ENCODE measurements at regions not wholly inside any gene's neighbourhood (a gene's known extent, or its start where the extent isn't known, plus 50 kb on each side); places are given as distances from the start of the nearest gene placed in this dataset.
A peak's percentile ranks its signal among the peaks of the same experiment; 100 is the strongest.
"Not testable (repeated sequence)": the region's sequence is repeated elsewhere in the genome, so short reads cannot be mapped to it uniquely, and the experiment has no call there.

DNA sequence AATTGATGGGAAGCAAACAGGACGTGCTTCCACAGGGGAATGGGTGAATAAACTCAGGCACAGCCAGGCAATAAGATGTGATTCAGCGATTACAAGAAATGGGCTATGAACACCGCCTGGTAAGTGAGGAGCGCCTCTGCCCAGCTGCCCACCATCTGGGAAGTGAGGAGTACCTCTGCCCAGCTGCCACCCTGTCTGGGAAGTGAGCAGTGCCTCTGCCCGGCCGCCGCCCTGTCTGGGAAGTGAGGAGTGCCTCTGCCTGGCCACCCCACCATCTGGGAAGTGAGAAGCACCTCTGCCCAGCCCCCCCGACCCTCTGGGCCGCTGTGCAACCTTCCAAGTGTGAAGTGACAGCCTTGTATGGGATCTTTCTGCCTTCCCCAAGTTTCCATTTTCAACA is 73.2 kb upstream of the PRR5 start:
- DNase-seq (ENCODE audit: low read depth in 2 of 2), result no peak

DNA sequence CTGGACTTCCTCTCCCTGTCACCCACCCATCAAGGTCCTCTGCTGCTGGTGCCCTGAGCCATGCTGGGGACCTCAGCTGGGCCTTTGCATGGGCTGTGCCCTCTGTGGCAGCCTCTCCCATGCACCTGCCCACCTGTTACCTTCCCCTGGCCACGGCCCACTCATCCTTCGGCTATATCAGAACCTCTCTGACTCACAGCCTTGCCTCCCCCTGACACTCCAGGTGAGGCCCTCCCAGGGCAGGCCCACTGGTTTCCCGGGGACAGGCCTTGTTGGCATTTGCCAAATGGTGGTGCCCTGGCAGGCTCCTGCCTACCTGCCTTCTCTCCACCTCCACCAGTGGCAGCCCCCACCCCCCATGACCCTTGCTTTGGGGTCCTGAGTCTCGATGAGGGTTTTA is 73.7 kb upstream of the PRR5 start:
- DNase-seq (ENCODE audit: low read depth in 2 of 2), result no peak

DNA sequence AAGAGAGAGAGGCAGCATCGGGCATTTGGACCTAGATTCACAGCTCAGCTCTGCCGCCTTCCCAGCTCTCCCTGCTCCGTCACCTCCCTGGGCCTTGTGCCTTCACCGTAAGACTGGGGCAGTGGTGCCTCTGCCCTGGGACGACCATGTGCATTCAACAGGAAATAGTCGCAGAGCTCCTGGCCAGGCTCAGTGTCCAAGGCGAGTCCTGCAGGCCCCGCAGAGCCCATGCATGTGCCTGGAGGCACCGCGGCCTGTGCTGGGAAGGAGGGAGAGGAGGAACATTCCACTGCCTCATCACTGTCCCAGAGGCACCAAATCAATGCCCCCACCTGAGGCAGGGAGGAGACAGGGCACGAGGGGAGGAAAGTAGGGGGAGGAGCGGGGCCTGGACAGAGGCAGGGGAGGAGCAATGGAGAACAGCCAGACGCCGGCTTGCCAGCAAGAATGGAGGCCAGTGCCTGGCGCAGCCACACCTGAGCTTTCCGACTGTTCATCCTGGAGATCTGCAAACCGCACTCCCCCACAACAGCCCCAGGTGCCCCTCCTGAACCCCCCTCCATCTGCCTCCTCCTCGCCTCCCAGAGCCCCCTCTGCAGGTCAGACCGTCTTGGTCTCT is 74.4 kb upstream of the PRR5 start:
- DNase-seq (ENCODE audit: low read depth in 2 of 2), result no peak

DNA sequence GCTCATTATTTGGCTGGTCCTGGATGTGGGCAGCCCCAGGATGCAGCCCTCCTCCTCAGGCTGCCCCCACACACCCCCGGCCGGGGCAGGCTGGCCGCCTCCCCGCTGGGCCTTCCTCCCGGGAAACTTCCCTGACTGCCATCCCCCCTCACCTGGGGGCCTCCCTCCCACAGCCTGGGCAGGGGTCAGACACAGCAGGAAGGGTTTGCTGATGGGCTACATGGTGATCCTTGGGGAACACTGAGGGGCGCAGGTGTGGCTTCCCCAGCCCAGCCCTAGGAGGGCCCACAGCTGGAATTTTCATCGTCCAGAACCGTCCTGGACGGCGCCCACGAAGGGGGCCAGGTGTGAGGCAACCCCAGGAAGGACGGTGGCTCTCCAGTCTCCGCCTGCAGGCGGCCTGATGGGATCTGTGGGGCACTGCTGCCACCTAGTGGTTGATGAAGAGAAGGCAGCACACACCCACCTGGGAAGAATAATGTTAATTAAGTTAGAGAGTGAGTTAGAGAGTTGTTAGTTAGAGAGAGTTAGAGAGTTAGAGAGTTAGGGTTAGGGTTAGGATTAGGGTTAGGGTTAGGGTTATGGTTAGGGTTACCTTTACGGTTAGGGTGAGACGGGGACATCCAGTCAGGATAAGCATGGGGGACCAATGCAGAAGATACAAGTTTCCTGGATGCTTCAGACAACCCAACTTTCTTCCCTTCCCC is 75.9 kb upstream of the PRR5 start:
- peak; percentile 53 to 56 for DNase-seq (ENCODE audit: low read depth in 2 of 2)

DNA sequence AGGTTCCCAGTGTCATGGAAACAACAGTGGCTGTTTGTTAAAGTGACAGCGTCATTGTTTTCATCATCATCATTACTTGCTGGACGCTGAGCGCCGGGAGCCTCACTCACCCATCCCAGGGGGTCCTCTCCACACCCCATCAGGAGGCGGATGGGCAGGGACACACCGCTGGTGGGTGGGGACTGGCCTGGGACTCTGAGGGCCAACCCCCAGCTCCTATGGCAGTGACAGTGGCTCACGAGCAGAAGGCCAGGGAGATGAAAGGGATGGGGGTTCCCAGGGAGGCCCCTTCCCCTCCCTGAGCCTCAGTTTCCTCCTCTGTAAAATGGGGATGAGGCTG is 76.6 kb upstream of the PRR5 start:
- DNase-seq (ENCODE audit: low read depth in 2 of 2), result no peak

DNA sequence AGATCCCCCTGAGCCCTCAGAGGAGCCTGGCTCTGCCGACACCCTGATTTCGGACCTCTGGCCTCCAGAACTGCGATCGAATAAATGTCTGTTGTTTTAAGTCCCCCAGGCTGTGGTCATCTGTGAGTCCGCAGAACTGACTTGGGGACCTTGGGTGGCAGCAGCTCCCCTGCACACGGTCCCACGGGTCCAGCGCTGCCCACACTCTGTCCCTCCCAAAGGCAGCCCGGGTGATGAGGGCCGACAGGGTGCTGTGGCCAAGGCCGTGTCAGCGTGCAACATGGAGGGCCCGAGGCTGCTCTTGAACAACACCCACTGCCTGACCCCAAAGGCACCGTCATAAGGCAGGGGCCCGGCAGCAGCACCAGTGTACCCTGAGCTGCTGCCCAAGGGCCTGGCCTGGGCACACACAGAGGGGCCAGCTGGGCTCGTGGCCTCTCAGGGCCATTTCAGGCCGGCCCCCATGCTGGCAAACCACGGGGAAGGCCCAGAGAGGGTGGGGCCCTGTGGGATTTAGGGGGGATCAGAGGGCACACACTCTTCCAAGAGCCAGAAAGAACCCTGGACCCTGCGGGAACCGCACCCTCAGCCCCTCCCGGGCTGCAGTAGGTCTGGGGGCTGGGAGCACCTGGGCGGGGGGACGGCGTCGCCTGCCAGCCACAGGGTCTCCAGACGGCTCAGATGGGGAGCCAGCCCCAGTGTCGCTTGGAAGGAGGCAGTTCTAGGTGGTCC is 77.1 kb upstream of the PRR5 start:
- DNase-seq (ENCODE audit: low read depth in 2 of 2), result no peak

DNA sequence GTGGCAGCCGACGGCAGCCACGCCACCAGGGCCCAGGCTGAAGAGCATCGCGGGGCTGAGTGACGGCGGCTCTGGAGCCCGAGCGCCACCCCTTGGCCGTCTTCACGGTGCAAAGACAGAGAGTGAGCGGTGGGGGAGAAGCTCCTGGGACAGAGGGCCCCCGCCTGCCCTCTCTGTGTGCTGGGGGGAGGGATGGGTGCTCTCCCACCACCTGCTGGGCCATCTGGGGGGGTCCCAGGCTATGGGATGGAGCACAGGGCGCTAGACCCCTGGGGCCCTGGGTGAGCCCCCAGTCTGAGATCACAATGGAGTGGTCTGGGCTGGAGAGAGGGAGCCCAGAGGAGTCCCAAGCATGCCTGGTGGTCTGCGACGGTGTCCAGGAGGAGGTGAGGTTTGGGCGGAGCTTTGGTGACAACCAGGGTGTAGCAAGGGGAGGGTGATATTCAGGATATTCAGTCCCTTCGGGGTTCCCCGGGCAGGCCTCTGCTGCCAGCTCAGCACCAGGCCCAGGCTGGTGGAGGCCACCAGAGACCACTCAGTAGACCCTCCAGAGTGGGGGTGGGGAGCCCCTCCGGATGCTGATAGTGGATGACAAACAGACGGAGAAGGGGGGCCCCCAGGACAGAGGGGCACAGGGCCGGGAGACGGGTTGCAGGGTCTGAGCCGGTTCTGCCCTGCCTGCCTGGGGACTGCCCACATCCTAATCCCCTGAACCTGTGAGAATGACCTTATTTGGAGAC is 78.1 kb upstream of the PRR5 start:
- DNase-seq (ENCODE audit: low read depth in 2 of 2), result no peak

DNA sequence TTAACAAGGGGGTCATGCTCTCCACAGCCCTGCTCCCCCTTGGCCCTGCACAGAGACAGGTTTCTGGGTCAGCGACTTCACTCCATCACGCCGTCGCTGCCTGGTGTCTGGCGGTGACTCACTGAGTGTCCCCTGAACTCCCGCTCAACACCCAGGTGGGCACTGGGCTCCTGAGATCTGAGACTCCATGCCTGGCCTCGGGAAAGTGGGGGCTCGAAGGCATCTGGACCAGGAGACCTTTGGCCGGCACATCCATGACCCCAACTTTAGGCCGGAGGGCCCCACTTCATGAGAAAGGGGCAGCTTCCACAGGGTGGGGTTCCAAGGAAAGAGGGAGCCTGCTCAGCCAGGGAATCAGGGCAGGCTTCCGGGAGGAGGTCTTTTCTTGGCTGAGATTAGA is 79.3 kb upstream of the PRR5 start:
- DNase-seq (ENCODE audit: low read depth in 2 of 2), result no peak

DNA sequence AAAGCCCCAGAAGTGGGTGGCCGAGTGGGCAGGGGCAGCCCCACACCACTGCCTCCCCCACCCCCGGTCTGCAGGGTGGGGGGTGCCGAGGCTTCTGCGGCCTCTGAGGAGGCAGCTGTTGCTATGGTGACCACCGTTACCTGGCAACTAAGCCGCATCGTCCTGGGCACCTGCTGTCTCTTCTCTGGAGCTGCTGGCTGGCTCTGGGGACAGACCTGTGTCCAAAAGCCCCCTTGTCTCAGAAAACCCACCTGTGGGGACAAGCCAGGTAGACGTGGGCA is 79.9 kb upstream of the PRR5 start:
- DNase-seq (ENCODE audit: low read depth in 2 of 2), result no peak

DNA sequence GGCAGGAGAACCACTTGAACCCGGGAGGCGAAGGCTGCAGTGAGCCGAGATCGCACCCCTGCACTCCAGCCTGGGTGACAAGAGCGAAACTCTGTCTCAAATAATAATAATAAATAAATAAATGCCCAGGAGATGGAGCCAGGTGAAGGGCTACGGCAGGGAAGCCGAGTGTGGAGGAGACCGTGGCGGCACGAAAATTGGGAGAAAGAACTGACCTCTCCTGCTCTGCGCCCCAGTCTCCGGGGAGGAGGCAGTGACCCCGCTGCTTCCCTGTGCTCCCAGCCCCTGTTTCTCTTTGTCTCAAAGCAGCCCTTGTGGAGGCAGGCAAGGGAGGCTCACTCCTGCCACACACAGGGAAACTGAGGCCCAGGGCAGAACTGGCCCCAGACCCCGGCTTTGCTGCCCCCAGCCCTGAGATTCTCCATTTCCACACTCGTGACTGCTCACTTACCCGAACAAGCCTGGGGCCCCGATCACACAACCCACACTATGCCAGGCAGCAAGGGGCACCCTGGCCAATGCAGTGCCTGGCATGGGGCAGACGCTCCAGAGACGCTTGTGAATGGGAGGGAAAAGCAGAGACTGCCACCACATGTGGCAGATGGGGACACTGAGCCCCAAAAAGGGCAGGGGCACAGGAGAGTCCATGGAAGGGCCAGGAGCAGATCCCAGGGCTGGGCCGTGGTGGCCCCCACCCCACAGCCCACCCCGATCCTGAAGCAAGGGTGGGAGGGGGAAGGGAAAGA is 80.4 kb upstream of the PRR5 start:
- DNase-seq (ENCODE audit: low read depth in 2 of 2), result no peak

DNA sequence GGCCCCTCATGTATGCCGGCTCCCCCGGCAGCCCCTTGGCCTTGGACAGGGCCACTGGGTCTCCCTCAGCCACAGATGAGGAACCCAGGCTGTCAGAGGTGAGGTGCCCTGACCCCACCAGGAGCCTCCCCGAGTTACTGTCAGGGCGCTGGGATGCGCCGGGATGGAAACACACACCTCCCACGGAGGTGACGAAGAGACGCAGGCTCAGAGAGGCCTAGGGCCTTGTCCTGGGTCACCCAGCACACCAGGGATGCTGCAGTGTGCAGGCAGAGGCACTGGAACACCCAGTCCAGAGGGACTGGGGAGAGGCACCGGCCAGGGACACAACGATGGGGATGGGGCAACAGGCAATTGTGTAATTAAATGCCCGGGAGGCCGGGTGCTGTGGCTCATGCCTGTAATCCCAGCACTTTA is 81.2 kb upstream of the PRR5 start:
- DNase-seq (ENCODE audit: low read depth in 2 of 2), result no peak

DNA sequence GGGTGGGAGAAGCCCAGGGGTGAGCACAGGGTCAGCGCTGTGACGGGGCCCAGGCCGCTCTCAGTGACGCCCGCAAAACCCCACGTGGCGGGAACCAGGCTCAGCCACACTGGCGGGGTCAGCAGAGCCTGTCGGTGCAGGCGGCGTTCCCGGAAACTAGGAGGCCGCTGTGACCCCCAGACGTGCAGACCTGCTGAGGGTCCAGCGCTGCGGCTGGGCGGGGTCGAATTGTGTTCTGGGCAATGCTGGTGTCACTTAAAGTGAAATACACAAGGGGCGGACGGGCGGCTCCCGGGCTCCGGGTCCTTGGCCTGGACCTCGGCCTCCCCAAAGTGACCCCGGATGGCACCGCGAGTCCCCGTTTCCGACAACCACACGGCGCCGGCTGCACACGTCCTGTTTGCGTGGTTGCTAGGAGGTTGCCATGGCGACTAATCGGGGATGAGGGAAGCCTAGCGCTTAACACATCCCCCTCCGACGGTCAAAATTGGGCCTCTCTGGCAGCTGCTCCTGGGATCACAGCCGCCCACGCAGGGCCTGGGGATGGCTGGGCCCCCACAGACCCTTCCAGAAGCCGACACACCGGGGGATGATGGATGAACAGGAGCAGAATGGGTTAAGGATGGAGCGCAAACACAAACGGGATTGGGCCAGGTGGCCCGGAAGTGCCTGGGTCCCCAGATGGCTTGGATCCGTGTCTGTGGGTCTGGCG is 81.7 kb upstream of the PRR5 start:
- DNase-seq (ENCODE audit: low read depth in 2 of 2), result peak; percentile 72

DNA sequence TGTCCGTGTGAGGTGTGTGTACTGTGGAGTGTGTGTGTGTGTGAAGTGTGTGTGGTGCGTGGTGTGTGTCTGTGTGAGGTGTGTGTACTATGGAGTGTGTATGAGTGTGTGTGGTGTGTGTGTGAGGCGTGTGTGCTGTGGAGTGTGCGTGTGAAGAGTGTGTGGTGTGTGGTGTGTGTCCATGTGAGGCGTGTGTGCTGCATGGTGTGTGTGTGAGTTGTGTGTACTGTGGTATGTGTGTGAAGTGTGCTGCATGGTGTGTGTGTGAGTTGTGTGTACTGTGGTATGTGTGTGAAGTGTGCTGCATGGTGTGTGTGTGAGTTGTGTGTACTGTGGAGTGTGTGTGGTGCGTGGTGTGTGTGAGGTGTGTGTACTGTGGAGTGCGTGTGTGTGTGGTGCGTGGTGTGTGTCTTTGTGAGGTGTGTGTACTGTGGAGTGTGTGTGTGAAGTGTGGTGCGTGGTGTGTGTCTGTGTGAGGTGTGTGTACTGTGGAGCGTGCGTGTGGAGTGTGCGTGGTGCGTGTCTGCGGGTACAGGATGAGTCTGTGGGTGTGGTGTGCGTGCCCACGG is 82.4 kb upstream of the PRR5 start:
- DNase-seq (ENCODE audit: low read depth in 2 of 2), result not testable (repeated sequence)

DNA sequence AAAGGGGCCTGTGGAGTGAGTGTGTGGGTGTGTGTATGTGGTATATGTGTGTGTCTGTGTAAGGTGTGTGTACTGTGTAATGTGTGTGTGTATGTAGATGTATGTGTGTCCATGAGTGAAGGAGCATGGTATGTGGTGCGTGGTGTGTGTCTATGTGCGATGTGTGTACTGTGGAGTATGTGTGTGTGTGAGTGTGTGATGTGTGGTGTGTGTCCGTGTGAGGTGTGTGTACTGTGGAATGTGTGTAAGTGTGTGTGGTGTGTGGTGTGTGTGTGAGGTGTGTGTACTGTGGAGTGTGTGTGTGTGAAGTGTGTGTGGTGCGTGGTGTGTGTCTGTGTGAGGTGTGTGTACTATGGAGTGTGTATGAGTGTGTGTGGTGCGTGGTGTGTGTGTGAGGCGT is 83.1 kb upstream of the PRR5 start:
- DNase-seq (ENCODE audit: low read depth in 2 of 2), result not testable (repeated sequence)

DNA sequence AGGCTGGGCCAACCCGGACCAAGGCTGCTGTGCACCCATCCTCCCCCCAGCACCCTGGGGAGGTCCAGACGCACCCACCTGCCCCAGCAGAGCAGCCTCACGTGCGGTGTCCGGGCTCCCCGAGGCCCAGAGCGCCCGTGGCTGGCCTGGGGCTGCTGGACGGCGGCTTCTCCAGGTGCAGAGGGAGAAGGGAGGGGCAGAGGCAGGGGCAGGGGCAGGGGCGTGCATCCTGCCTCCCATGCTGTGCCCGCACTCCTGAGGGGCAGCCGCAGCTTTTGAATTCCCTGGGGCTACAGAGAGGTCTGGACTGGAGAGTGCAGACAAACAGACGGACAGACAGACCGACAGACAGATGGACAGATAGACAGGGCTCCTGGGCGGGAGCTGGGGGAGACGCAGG is 83.6 kb upstream of the PRR5 start:
- no peak for DNase-seq (ENCODE audit: low read depth in 2 of 2)

DNA sequence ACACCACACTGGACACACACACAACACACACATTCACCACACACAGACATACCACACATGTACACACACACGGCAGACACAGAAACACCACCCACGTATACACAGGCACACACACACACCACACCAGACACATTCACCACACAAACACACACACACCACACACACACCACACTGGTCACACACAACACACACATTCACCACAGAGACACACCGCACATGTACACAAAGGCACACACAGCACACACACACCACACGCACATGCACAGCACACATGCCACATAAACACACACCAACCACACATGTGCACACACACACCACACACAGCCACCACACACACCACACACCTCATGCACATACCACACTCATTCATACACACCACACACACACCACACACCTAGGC is 84.2 kb upstream of the PRR5 start:
- no peak for DNase-seq (ENCODE audit: low read depth in 2 of 2)

DNA sequence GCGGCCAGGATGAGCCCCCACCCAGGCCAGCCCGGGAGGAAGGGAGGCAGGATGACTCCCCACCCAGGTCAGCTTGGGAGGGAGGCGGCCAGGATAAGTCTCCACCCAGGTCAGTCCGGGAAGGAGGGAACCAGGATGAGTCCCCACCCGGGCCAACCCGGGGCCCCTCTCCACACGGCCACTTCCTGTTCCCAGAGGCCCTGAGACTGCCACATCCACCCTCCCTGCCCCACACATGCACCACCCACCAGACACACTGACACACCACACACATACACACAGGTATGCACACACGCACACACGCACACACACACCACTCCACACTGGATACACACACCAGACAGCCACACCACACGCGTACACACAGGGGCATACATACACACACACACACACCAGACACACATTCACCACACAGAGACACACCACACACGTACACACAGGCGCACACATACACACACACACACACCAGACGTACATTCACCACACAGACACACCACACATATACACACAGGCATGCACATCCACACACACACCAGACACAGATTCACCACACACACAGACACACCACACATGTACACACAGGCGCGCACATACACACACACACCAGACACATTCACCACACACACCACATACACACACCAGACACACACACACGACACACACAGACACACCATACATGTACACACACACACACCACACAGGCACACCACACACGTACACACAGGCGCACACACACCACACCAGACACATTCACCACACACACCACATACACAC is 84.9 kb upstream of the PRR5 start:
- no peak for DNase-seq (ENCODE audit: low read depth in 2 of 2)

DNA sequence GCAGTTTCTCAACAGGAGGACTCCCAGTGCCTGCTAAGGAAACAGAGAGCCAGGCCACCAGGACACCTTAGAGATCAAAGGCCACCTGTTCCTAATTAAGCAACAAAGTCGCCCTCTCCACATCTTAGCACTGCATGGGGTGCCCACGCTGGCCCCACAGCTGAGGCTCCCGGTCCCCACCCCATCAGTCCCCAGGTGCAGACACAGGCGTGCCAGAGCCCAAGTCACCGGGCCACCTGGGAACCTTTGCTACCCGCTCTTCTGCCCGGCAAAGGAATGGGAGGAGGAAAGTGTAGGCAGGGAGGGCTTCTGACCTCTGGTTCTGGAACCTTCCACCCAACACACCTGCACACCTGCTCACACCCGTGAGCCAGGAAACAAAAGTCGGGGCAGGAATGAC is 85.5 kb upstream of the PRR5 start:
- no peak for DNase-seq (ENCODE audit: low read depth in 2 of 2)

DNA sequence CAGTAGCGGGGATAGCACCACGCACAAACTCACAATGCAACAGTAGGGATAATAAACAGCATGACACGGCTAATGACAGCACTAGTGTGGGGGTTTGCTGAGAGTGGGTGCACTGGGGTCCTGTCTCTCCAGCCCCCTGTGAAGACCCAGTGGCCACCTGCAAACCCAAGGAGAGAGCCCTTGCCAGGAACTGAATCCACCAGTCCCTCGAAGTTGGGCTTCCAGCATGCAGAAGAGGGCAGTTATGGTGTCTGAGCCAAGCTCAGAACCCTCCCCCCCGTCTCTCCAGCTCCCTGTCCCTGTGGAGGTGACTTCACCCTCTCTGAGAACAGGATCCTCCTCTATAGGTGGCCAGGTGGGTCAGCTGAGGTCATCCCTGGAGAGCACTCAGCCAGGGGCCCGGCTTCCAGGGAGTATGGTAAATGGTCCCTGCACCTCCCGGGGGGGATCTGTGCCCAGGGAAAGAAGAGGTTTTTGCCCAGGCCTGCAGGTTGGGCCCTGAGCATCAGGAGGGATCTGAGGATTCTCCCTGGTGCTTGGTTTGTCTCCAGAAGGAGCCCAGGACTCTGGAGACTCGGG is 86.3 kb upstream of the PRR5 start:
- DNase-seq (ENCODE audit: low read depth in 2 of 2), result no peak

DNA sequence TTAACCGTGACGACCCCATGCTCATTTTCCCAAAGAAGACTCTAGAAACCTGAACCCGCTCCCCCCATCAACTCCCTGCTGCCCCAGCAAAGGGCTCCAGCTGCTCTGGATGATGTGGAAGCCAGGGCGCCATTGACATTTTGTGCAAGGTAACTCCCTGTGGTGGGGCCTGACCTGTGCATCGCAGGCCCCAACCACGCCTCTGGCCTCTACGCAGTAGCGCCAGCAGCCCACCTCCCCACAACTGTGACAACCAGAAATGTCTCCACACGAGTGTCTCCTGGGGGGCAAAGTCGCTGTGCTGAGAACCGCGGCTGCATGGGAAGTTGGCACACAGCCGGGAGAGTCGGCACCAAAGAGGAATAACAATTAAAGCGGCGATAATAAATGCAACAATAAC is 86.9 kb upstream of the PRR5 start:
- DNase-seq (ENCODE audit: low read depth in 2 of 2), result no peak

Measured in stimulated activated CD8-positive, alpha-beta memory T cell treated with anti-CD3 and anti-CD28 coated beads, Interleukin-15, amount 100 ng/mL, for 48 hours (primary cell).